Bronchial epithelial cell (primary cell): ENCODE measurements at regions not wholly inside any gene's neighbourhood (a gene's known extent, or its start where the extent isn't known, plus 50 kb on each side); places are given as distances from the start of the nearest gene placed in this dataset.
A peak's percentile ranks its signal among the peaks of the same experiment; 100 is the strongest.
"Not testable (repeated sequence)": the region's sequence is repeated elsewhere in the genome, so short reads cannot be mapped to it uniquely, and the experiment has no call there.

ENCODE experiments used
- DNase-seq: peaks from one replicate; pipeline ENCODE4 v3.0.0-alpha.2; 2010; ENCODE audit warnings: low read depth
- FAIRE-seq: peaks from 2 replicates; lab custom pipeline; 2011; peaks lifted over from hg19 to GRCh38; lab: Jason Lieb, UNC
- H3K27me3 ChIP-seq: 2 replicates; pipeline ENCODE4 v1.5.1; 2011; ENCODE audit warnings: low read length; ENCODE audit not compliant: control insufficient read depth, insufficient read depth
- H3K36me3 ChIP-seq: 2 replicates; pipeline ENCODE4 v1.5.1; 2011; ENCODE audit warnings: low read length; ENCODE audit not compliant: control insufficient read depth, insufficient read depth
- H3K4me3 ChIP-seq: 2 replicates; pipeline ENCODE4 v1.5.1; 2011; ENCODE audit warnings: mild to moderate bottlenecking, low read depth, low read length, control low read depth
- TF ChIP-seq, protein P1 (sequence below): IDR thresholded peaks from 2 replicates; pipeline ENCODE4 v1.5.1; 2011; ENCODE audit warnings: mild to moderate bottlenecking, moderate library complexity, low read length, control low read depth, inconsistent platforms; ENCODE audit not compliant: insufficient read depth, severe bottlenecking

DNA sequence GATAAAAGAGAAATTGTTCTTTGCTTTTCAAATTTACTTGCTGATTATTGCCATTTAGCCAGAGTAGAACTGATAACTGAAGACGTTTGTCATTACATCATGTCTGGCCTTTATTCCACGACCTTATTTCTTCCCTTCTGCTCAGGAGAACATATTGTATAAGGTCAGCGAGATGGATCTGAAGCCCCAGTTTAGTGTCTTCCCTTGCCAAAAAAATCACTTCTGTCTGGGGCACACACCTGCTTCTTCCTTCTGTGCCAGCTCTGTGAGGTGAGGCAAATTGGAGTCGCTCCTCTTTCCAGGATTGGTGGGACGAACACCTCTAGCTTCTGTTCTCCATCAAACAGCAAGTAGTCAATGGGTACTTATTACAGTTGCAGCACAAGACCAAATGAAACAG is 250.3 kb upstream of the CRBN start:
- no peak for FAIRE-seq
- TF ChIP-seq, protein P1, sequence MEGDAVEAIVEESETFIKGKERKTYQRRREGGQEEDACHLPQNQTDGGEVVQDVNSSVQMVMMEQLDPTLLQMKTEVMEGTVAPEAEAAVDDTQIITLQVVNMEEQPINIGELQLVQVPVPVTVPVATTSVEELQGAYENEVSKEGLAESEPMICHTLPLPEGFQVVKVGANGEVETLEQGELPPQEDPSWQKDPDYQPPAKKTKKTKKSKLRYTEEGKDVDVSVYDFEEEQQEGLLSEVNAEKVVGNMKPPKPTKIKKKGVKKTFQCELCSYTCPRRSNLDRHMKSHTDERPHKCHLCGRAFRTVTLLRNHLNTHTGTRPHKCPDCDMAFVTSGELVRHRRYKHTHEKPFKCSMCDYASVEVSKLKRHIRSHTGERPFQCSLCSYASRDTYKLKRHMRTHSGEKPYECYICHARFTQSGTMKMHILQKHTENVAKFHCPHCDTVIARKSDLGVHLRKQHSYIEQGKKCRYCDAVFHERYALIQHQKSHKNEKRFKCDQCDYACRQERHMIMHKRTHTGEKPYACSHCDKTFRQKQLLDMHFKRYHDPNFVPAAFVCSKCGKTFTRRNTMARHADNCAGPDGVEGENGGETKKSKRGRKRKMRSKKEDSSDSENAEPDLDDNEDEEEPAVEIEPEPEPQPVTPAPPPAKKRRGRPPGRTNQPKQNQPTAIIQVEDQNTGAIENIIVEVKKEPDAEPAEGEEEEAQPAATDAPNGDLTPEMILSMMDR, result no peak
- no peak for DNase-seq
- no peaks in the 10 kb centered on the region for H3K27me3 ChIP-seq
- H3K36me3 ChIP-seq, result no peaks in the 10 kb centered on the region
- no peak overlapping the region for H3K4me3 ChIP-seq

DNA sequence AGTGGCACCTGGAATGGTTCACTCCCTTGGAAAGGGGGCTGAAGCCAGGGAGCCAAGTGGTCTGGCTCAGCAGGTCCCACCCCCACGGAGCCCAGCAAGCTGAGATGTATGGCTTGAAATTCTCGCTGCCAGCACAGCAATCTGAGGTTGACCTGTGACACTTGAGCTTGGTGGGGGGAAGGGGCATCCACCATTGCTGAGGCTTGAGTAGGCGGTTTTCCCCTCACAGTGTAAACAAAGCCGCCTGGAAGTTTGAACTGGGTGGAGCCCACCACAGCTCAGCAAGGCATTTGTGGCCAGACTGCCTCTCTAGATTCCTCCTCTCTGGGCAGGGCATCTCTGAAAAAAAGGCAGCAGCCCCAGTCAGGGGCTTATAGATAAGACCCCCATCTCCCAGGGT is 228.2 kb upstream of the CRBN start:
- not testable (repeated sequence) for DNase-seq, FAIRE-seq, H3K27me3 ChIP-seq

DNA sequence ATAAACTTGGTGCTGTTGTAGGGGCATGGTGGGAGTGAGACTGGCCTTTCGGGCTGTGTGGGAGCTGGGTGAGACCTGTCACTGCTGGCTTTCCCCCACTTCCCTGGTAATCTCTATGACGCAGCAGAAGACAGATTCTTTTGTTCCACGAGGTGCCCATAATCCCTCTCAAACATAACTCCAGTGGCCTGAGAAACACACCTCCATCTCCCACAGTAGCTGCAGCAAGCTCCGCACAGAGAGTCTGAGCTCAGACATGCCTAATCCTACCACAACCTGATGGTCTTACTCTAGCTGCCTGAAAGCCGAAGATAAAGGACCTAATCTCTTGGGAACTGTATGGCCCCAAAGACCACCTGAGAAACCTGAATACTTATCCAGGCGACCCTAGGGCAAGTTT is 225.6 kb upstream of the CRBN start:
- FAIRE-seq, result peak; percentile 68
- Histone ChIP-seq H3K36me3 (no peaks in the 10 kb centered on the region), H3K27me3 (no peaks in the 10 kb centered on the region), H3K4me3 (no peak overlapping the region)
- TF ChIP-seq, protein P1, result no peak
- DNase-seq, result no peak

More for the DNA sequence above, 228.2 kb upstream of the CRBN start:
- H3K36me3 ChIP-seq, H3K4me3 ChIP-seq: not testable (repeated sequence)

DNA sequence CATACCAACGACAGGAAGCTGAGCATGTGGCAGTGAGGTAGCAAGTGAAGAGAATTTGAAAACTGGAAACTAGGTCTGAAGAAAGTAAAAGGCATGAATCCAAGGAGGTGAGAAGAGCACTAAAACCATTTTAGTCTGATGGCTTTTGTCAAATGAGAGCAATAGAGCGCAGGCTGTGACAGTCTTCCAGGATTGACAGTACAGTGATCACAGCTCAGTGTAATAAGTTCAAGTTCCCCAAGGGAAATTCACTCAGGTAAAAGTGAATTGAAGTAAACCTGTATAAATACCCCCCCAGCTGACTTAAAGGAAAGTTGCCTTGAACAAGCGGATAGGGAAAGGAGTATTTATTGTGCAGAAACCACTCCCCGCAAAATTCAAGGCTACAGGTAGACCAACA is 224.2 kb upstream of the CRBN start:
- Histone ChIP-seq H3K27me3 (no peaks in the 10 kb centered on the region), H3K36me3 (no peaks in the 10 kb centered on the region), H3K4me3 (no peak overlapping the region)
- DNase-seq (no peak), FAIRE-seq (no peak)
- TF ChIP-seq, protein P1, result no peak

DNA sequence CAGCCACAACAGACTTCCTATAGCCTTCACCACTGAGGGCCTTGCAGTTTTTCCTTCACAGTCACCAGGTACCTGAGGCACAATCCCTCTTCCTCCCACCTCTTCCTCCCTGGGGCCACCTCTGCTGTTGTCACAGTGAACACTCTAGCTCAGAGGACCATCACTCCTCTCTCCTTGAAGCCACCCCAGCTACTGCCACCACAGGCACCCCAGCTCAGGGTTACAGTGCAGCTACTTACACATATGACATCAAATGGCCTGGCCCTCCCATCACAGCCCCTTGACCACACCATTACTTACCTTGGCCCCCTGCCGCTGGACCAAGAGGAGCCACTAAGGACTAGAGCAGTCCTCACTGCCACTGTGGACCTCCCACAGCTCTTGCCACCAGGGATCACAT is 213.5 kb upstream of the CRBN start:
- TF ChIP-seq, protein P1, result no peak
- Histone ChIP-seq H3K27me3 (no peaks in the 10 kb centered on the region), H3K4me3 (no peak overlapping the region), H3K36me3 (no peaks in the 10 kb centered on the region)
- FAIRE-seq, result no peak
- no peak for DNase-seq

DNA sequence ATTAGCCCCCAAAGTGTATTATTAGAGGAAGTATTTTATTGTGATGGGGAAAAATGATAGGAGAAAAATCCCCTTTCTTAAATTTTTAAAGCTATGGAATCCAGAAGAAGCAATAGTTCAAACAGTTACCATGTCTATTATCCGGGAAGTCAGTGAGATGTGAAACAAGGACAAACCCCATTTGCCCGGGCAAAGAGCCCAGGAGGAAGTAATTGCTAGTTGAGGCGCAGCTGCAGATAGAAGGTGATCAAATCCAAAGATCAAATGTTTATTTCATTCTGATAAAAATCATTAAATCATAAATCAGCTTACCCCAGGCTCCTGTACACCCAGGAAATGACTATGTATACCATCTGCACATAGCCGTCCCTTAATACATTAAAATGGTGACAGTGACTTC is 204.0 kb upstream of the CRBN start:
- H3K36me3 ChIP-seq, result no peaks in the 10 kb centered on the region
- no peak overlapping the region for H3K4me3 ChIP-seq
- DNase-seq (no peak), FAIRE-seq (no peak)
- H3K27me3 ChIP-seq, result no peaks in the 10 kb centered on the region
- TF ChIP-seq, protein P1, result no peak
